B cell (primary cell): ENCODE measurements at regions not wholly inside any gene's neighbourhood (a gene's known extent, or its start where the extent isn't known, plus 50 kb on each side); places are given as distances from the start of the nearest gene placed in this dataset.

ENCODE experiments used
- ATAC-seq: fragments of 200-7000 bp; cut with Tn5 transposase; one replicate; pipeline ENCODE4 v1.10.0; 2021; ENCODE audit warnings: low read depth, mild to moderate bottlenecking, moderate number of reproducible peaks, moderate library complexity
- CTCF ChIA-PET: fragments of 350-600 bp; sonication (Branson Sonifier 250); formaldehyde crosslinking; loops from one replicate; lab custom pipeline; 2021; ENCODE audit warnings: antibody characterized with exemption, inconsistent platforms; lab: Charles Lee
- POLR2A ChIA-PET: fragments of 350-600 bp; sonication (Branson Sonifier 250); formaldehyde crosslinking; loops from one replicate; lab custom pipeline; 2021; ENCODE audit warnings: antibody characterized with exemption; lab: Charles Lee
- DNase-seq: peaks from one replicate; pipeline ENCODE4 v3.0.0; 2013
- H2AFZ ChIP-seq: 2 replicates; pipeline ENCODE4 v1.6.1; 2012; ENCODE audit warnings: mild to moderate bottlenecking, low read depth, low read length; ENCODE audit not compliant: insufficient read depth, poor library complexity, severe bottlenecking
- H3K27ac ChIP-seq, 2 donors: 1 replicate in 1 of 2; 2 replicates in 1 of 2; pipeline ENCODE4 v1.5.1; 2012 to 2013; ENCODE audit warnings: low read length in 2 of 2, mild to moderate bottlenecking in 2 of 2, moderate library complexity in 1 of 2
- H3K27me3 ChIP-seq, 4 experiments: fragments of 200-600 bp in 1 of 4; sonication (generic) in 1 of 4; replicated peaks in 1 of 4; 1 replicate in 2 of 4; 2 replicates in 2 of 4; pipeline versions ENCODE4 v1.6.1 to v1.7.0; 2013 to 2016; ENCODE audit warnings: low read length in 3 of 4, mild to moderate bottlenecking in 2 of 4, mixed read lengths in 1 of 4, moderate library complexity in 1 of 4; ENCODE audit not compliant: insufficient read depth in 4 of 4, control insufficient read depth in 3 of 4; ENCODE audit errors: control extremely low read depth in 1 of 4
- H3K36me3 ChIP-seq, 2 experiments: replicated peaks in 1 of 2; 1 replicate in 1 of 2; 2 replicates in 1 of 2; pipeline versions ENCODE4 v1.6.1 to v1.7.1; 2013; ENCODE audit warnings: low read length in 1 of 2; ENCODE audit not compliant: insufficient read depth in 2 of 2, control insufficient read depth in 1 of 2; ENCODE audit errors: control extremely low read depth in 1 of 2, extremely low read depth in 1 of 2
- H3K4me1 ChIP-seq, 2 donors: fragments of 200-600 bp in 1 of 2; sonication (generic) in 1 of 2; 1 replicate in 1 of 2; 2 replicates in 1 of 2; pipeline versions ENCODE4 v1.5.1 to v1.6.1; 2013 to 2017; ENCODE audit warnings: low read length in 2 of 2; ENCODE audit not compliant: control insufficient read depth in 2 of 2, insufficient read depth in 2 of 2
- H3K4me2 ChIP-seq: replicated peaks from 2 replicates; pipeline ENCODE3; 2012; ENCODE audit warnings: mild to moderate bottlenecking, low read depth, low read length; ENCODE audit not compliant: poor library complexity, severe bottlenecking
- H3K4me3 ChIP-seq, 5 experiments: fragments of 200-600 bp in 1 of 5; sonication (generic) in 1 of 5; 1 replicate in 3 of 5; 2 replicates in 2 of 5; pipeline versions ENCODE4 v1.5.1 to v1.7.0; 2011 to 2016; ENCODE audit warnings: low read length in 4 of 5, mild to moderate bottlenecking in 4 of 5, low read depth in 2 of 5, control low read depth in 1 of 5, moderate library complexity in 1 of 5; ENCODE audit not compliant: insufficient read depth in 1 of 5; ENCODE audit errors: control extremely low read depth in 1 of 5, extremely low read depth in 1 of 5
- H3K79me2 ChIP-seq: fragments of 200-600 bp; sonication (generic); one replicate; pipeline ENCODE4 v1.6.0; 2016; ENCODE audit warnings: low read length; ENCODE audit not compliant: control insufficient read depth, insufficient read depth
- H3K9ac ChIP-seq: fragments of 200-600 bp; sonication (generic); 2 replicates; pipeline ENCODE4 v1.6.1; 2017; ENCODE audit warnings: mild to moderate bottlenecking, low read length, moderate library complexity
- H3K9me3 ChIP-seq, 3 donors: one replicate each; pipeline versions ENCODE4 v1.6.1 to v1.7.1; 2013; ENCODE audit warnings: low read length in 2 of 3; ENCODE audit not compliant: control insufficient read depth in 2 of 3, insufficient read depth in 1 of 3; ENCODE audit errors: control extremely low read depth in 1 of 3
- H4K20me1 ChIP-seq: 2 replicates; pipeline ENCODE4 v1.6.0; 2012; ENCODE audit warnings: mild to moderate bottlenecking, low read length; ENCODE audit not compliant: insufficient read depth, control insufficient read depth, poor library complexity, severe bottlenecking
- H3K27ac Mint-ChIP-seq: one replicate; pipeline ENCODE4 v1.8.0; 2021; ENCODE audit warnings: mixed read lengths
- H3K27me3 Mint-ChIP-seq: one replicate; pipeline ENCODE4 v1.8.0; 2021; ENCODE audit warnings: mixed read lengths
- H3K4me1 Mint-ChIP-seq: one replicate; pipeline ENCODE4 v1.8.0; 2021; ENCODE audit warnings: mixed read lengths
- H3K4me3 Mint-ChIP-seq: one replicate; pipeline ENCODE4 v1.8.0; 2021; ENCODE audit warnings: mixed read lengths
- H3K9me3 Mint-ChIP-seq: one replicate; pipeline ENCODE4 v1.8.0; 2022; ENCODE audit warnings: mixed read lengths; ENCODE audit not compliant: insufficient read depth
- CTCF ChIP-seq: fragments of 200-600 bp; IDR thresholded peaks from one replicate; pipeline ENCODE4 v1.8.0; 2022; ENCODE audit warnings: antibody characterized with exemption, mild to moderate bottlenecking
- EZH2 ChIP-seq: IDR thresholded peaks from 2 replicates; pipeline ENCODE4 v1.6.1; 2012; ENCODE audit warnings: borderline replicate concordance, low read depth, mild to moderate bottlenecking, moderate library complexity, low read length; ENCODE audit not compliant: insufficient read depth, poor library complexity, severe bottlenecking
- WGBS: methylation state at CpG from one replicate; pipeline ENCODE4 v1.1.5; 2013; ENCODE audit warnings: missing lambda C conversion rate; ENCODE audit not compliant: insufficient coverage; 5-methylcytosine and 5-hydroxymethylcytosine counted together
- intact Hi-C: fragments of 100-400 bp; cut with micrococcal nuclease; formaldehyde crosslinking; loops from one replicate; pipeline ENCODE4 v1.10.0; 2022

- Mint-ChIP-seq H3K4me3 (no peak overlapping the region), H3K27ac (no peak overlapping the region), H3K9me3 (no peaks in the 10 kb centered on the region), H3K4me1 (no peaks in the 10 kb centered on the region), H3K27me3 (no peaks in the 10 kb centered on the region)
- Histone ChIP-seq H4K20me1 (no peaks in the 10 kb centered on the region), H2AFZ (no peak overlapping the region), H3K36me3 (no peaks in the 10 kb centered on the region), H3K27me3 (peaks cover 0 to 5% (median 1%) of the 10 kb centered on the region in 4 experiments), H3K4me3 (no peak overlapping the region), H3K9ac (no peak overlapping the region), H3K4me2 (no peak overlapping the region), H3K4me1 (no peaks in the 10 kb centered on the region), H3K79me2 (no peaks in the 10 kb centered on the region), H3K27ac (no peak overlapping the region), H3K9me3 (peaks cover 1 to 8% (median 3%) of the 10 kb centered on the region in 3 donors)
- CTCF ChIA-PET: no interaction called here
- 86% methylated on average over 1 of the region's 4 CpGs for WGBS
- intact Hi-C loops: no loop called here
- TF ChIP-seq EZH2 (no peak), CTCF (no peak)
- ATAC-seq (no peak), DNase-seq (no peak)
- POLR2A ChIA-PET: no interaction called here
Observed at GRCh38 chr13:74230984-74231501, 96.8 kb upstream of the KLF12 start.

GRCh38 chr13:74229242-74229641, 95.0 kb upstream of the KLF12 start:
- no peak overlapping the region for H3K27ac Mint-ChIP-seq
- H3K36me3 ChIP-seq: no peaks in the 10 kb centered on the region
- no peaks in the 10 kb centered on the region for H3K9me3 Mint-ChIP-seq
- H3K27me3 Mint-ChIP-seq: no peaks in the 10 kb centered on the region
- H2AFZ ChIP-seq: no peak overlapping the region
- no peaks in the 10 kb centered on the region for H4K20me1 ChIP-seq
- no peak for TF ChIP-seq CTCF
- TF ChIP-seq EZH2: no peak
- WGBS: 73% methylated on average over 2 of the region's 4 CpGs
- H3K9ac ChIP-seq: no peak overlapping the region
- no peaks in the 10 kb centered on the region for H3K79me2 ChIP-seq
- H3K27me3 ChIP-seq: peaks cover 0 to 7% (median 1%) of the 10 kb centered on the region in 4 experiments
- ChIA-PET CTCF (no interaction called here), POLR2A (no interaction called here)
- intact Hi-C loops: no loop called here
- H3K4me1 Mint-ChIP-seq: no peaks in the 10 kb centered on the region
- no peak overlapping the region for H3K27ac ChIP-seq
- DNase-seq (no peak), ATAC-seq (no peak)
- no peak overlapping the region for H3K4me3 Mint-ChIP-seq
- peaks cover 1 to 8% (median 3%) of the 10 kb centered on the region in 3 donors for H3K9me3 ChIP-seq
- no peak overlapping the region for H3K4me3 ChIP-seq
- H3K4me1 ChIP-seq: no peaks in the 10 kb centered on the region
- H3K4me2 ChIP-seq: no peak overlapping the region
